Loucy (cell line): ENCODE measurements at regions not wholly inside any gene's neighbourhood (a gene's known extent, or its start where the extent isn't known, plus 50 kb on each side); places are given as distances from the start of the nearest gene placed in this dataset.

Experiments used
- CTCF ChIP-seq: fragments of 200-600 bp; sonication (generic); conservative IDR thresholded peaks from 2 replicates; pipeline ENCODE4 v1.5.1; 2014; ENCODE audit warnings: mild to moderate bottlenecking, antibody characterized with exemption, low read length
- EZH2phosphoT487 ChIP-seq: fragments of 200-600 bp; IDR thresholded peaks from 2 replicates; pipeline ENCODE4 v1.6.1; 2018; ENCODE audit warnings: antibody characterized with exemption, mild to moderate bottlenecking, moderate library complexity, borderline replicate concordance

- TF ChIP-seq CTCF (no peak), EZH2phosphoT487 (no peak)
Observed at GRCh38 chr18:76121011-76121410, 374.0 kb downstream of the ZNF516 start.
